DOHH2 (cell line): ENCODE measurements at regions not wholly inside any gene's neighbourhood (a gene's known extent, or its start where the extent isn't known, plus 50 kb on each side); places are given as distances from the start of the nearest gene placed in this dataset.

Experiments used
- H3F3A ChIP-seq: fragments of 200-600 bp; sonication (generic), shearing (Covaris generic); 2 replicates; pipeline ENCODE4 v1.6.0; 2016; ENCODE audit warnings: antibody characterized with exemption, mild to moderate bottlenecking; ENCODE audit not compliant: control insufficient read depth, insufficient read depth
- H3K27ac ChIP-seq: fragments of 200-600 bp; sonication (generic); 2 replicates; pipeline ENCODE4 v1.5.1; 2014; ENCODE audit warnings: low read depth, mild to moderate bottlenecking, low read length, moderate library complexity
- H3K27me3 ChIP-seq: fragments of 200-600 bp; sonication (generic); 2 replicates; pipeline ENCODE4 v1.6.1; 2014; ENCODE audit warnings: mild to moderate bottlenecking, low read length, mixed read lengths; ENCODE audit not compliant: control insufficient read depth
- H3K36me3 ChIP-seq: fragments of 200-600 bp; sonication (generic); 2 replicates; pipeline ENCODE4 v1.6.1; 2014; ENCODE audit warnings: mild to moderate bottlenecking, low read length, moderate library complexity, mixed read lengths; ENCODE audit not compliant: control insufficient read depth
- H3K4me1 ChIP-seq: fragments of 200-600 bp; sonication (generic); 2 replicates; pipeline ENCODE4 v1.6.1; 2014; ENCODE audit warnings: mild to moderate bottlenecking, low read length, mixed read lengths; ENCODE audit not compliant: control insufficient read depth
- H3K4me2 ChIP-seq: fragments of 200-600 bp; sonication (generic); 2 replicates; pipeline ENCODE4 v1.6.0; 2014; ENCODE audit warnings: mild to moderate bottlenecking, low read length, moderate library complexity
- H3K4me3 ChIP-seq: fragments of 200-600 bp; sonication (generic); 2 replicates; pipeline ENCODE4 v1.5.1; 2014; ENCODE audit warnings: mild to moderate bottlenecking, low read length, mixed read lengths
- H3K79me2 ChIP-seq: fragments of 200-600 bp; sonication (generic); 2 replicates; pipeline ENCODE4 v1.6.1; 2014; ENCODE audit warnings: mild to moderate bottlenecking, low read length, mixed read lengths; ENCODE audit not compliant: control insufficient read depth
- H3K9me2 ChIP-seq: fragments of 200-600 bp; sonication (generic); replicated peaks from 2 replicates; pipeline ENCODE4 v1.6.1; 2014; ENCODE audit warnings: mild to moderate bottlenecking, low read length, mixed read lengths; ENCODE audit not compliant: control insufficient read depth
- H3K9me3 ChIP-seq: fragments of 200-600 bp; sonication (generic); 2 replicates; pipeline ENCODE4 v1.6.1; 2014; ENCODE audit warnings: antibody characterized with exemption, low read length, mixed read lengths; ENCODE audit not compliant: control insufficient read depth, insufficient read depth
- H4K20me1 ChIP-seq: fragments of 200-600 bp; sonication (generic); 2 replicates; pipeline ENCODE4 v1.6.0; 2014; ENCODE audit warnings: low read depth, mild to moderate bottlenecking, antibody characterized with exemption, low read length, moderate library complexity; ENCODE audit not compliant: control insufficient read depth, insufficient read depth
- EZH2phosphoT487 ChIP-seq: fragments of 200-600 bp; sonication (generic); IDR thresholded peaks from 2 replicates; pipeline ENCODE4 v1.6.1; 2017; ENCODE audit warnings: borderline replicate concordance, mild to moderate bottlenecking, antibody characterized with exemption, low read length, moderate library complexity, mixed read lengths
- TF ChIP-seq, protein P1 (sequence below): fragments of 200-600 bp; sonication (generic); IDR thresholded peaks from one replicate; pipeline ENCODE4 v1.5.1; 2014; ENCODE audit warnings: antibody characterized with exemption, mild to moderate bottlenecking, low read depth, low read length; ENCODE audit not compliant: poor library complexity, severe bottlenecking

DNA sequence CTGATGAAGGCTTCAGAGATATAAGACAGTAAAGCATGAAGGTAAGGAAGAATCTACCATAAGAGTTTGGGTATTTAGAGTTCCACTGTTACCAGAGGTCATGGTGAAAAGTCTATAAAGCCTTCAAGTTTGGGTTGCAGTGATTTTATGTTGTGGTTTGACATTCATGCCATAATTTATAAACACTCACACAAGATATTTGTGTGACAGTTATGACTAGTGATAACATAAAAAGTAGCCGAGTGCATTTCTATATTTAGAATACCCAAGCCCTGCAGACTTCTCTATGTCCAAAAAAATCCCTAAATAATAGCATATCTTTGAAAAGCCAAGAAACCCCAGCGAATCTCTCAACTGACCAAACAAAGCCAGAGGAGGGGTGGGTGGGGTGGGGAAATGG, 229.9 kb downstream of the CXCL12 start:
- H3K36me3 ChIP-seq = no peaks in the 10 kb centered on the region
- H3K4me1 ChIP-seq = no peaks in the 10 kb centered on the region
- H3F3A ChIP-seq = no peaks in the 10 kb centered on the region
- H3K27me3 ChIP-seq = no peaks in the 10 kb centered on the region
- no peak for TF ChIP-seq EZH2phosphoT487
- H4K20me1 ChIP-seq = no peaks in the 10 kb centered on the region
- H3K4me3 ChIP-seq = no peak overlapping the region
- no peak overlapping the region for H3K4me2 ChIP-seq
- no peaks in the 10 kb centered on the region for H3K79me2 ChIP-seq
- H3K27ac ChIP-seq = no peak overlapping the region
- no peaks in the 10 kb centered on the region for H3K9me2 ChIP-seq
- H3K9me3 ChIP-seq = no peaks in the 10 kb centered on the region

DNA sequence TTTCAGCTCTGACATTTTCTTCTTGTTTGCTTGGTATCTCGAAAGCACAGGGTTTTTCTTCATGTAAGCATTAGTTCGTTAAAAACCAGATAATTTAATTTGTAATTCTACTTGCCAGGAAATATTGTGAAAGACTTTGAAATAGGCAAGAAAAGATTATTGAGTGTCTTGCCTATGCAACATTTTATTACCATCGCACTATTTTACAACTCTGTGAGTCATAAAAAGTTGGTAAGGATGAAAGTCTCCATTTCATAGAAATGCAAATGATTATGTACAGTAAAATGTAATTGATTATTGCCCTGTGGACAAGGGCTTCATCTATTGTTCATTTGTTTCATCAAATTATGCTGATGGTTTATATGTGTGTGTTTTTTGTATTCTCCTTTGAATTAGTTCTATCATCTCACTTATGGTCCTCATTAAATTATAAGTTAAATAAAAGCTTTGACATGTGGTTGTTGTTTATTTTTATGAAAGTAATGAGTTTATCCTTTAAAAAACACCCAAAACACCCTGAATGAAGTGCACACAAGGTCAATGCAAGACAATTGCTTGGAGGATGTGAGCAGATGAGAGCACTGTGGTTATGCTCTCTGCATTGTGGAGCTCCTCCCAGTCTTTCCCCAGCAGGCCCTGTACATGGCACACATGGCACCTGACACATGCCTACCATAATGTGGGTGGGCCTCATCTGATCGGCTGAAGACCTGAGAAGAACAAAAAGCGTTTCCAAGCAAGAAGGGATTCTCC, 230.8 kb downstream of the CXCL12 start:
- no peaks in the 10 kb centered on the region for H3K79me2 ChIP-seq
- H3K4me2 ChIP-seq = no peak overlapping the region
- H3K9me3 ChIP-seq = no peaks in the 10 kb centered on the region
- H3K4me1 ChIP-seq = no peaks in the 10 kb centered on the region
- H3K4me3 ChIP-seq = no peak overlapping the region
- no peaks in the 10 kb centered on the region for H3K9me2 ChIP-seq
- no peaks in the 10 kb centered on the region for H3F3A ChIP-seq
- TF ChIP-seq EZH2phosphoT487 = no peak
- TF ChIP-seq, protein P1, sequence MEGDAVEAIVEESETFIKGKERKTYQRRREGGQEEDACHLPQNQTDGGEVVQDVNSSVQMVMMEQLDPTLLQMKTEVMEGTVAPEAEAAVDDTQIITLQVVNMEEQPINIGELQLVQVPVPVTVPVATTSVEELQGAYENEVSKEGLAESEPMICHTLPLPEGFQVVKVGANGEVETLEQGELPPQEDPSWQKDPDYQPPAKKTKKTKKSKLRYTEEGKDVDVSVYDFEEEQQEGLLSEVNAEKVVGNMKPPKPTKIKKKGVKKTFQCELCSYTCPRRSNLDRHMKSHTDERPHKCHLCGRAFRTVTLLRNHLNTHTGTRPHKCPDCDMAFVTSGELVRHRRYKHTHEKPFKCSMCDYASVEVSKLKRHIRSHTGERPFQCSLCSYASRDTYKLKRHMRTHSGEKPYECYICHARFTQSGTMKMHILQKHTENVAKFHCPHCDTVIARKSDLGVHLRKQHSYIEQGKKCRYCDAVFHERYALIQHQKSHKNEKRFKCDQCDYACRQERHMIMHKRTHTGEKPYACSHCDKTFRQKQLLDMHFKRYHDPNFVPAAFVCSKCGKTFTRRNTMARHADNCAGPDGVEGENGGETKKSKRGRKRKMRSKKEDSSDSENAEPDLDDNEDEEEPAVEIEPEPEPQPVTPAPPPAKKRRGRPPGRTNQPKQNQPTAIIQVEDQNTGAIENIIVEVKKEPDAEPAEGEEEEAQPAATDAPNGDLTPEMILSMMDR = no peak
- no peaks in the 10 kb centered on the region for H3K27me3 ChIP-seq
- no peaks in the 10 kb centered on the region for H4K20me1 ChIP-seq
- H3K27ac ChIP-seq = no peak overlapping the region
- no peaks in the 10 kb centered on the region for H3K36me3 ChIP-seq

DNA sequence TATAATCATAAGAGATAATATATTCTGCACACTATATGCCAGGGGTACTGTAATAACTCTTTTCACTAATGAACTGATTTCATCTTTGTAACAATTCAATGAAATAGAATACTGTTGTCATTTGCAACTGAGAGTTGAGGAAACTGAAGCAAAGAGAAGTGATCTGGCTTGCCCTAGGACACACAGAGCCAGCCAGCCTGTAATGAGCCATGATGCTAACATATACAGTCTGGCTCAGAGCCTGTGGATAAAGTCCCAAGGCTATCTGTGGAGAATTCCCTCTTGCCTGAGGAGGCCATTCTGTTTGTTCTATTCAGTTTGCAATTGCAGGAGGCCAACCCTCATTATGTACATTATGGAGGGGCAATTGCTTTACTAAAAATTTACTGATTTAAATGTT, 241.3 kb downstream of the CXCL12 start:
- H3K27ac ChIP-seq = no peak overlapping the region
- H3K4me2 ChIP-seq = no peak overlapping the region
- H3K4me3 ChIP-seq = no peak overlapping the region
- H3K4me1 ChIP-seq = no peaks in the 10 kb centered on the region
- TF ChIP-seq, protein P1 = no peak
- TF ChIP-seq EZH2phosphoT487 = no peak
- H3K27me3 ChIP-seq = no peaks in the 10 kb centered on the region
- H3K9me3 ChIP-seq = no peaks in the 10 kb centered on the region
- H3F3A ChIP-seq = no peaks in the 10 kb centered on the region
- H3K36me3 ChIP-seq = no peaks in the 10 kb centered on the region
- no peaks in the 10 kb centered on the region for H3K79me2 ChIP-seq
- no peaks in the 10 kb centered on the region for H4K20me1 ChIP-seq
- no peaks in the 10 kb centered on the region for H3K9me2 ChIP-seq

DNA sequence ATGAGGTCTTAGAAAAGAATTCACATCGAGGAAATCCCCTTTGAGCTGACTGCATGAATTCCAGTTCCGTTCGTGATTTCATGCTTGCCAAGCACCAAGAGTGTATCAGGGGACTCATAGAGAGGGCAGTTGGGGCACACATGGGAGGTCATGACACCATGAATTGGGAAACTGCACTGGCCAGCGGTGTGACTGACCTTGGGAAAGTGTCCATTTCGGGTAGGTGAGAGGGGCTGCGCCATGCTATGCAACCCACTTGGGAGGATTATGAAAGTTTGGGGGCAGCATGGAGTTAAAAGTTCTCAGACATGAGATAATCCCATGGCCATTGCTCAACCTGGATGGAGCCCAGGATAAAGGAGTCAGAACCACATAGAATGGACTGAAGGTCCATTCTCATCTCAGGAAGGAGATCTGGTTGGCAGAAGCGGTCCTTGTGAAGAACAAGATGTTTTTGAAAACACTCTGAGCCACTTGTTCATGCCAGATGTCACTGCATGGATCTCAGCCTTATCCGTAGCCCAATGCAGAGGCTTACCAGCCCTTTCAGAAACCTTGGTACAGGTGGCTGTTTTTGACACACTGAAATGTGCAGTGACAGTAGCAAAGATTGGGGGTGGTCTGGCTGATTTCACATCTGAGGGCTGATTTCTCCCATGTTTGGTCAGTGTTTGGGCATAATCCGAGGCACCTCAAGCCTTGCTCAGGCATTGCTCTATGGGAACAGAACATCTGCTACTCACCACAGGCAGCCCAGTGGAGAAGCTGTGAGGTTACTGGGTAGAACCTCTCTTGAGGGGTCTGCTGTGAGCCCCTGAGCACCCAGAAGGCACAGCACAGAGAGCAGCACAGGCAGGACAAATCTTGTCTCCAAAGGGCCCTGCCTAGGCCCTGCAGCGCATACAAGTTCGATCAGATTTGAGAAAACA, 252.3 kb downstream of the CXCL12 start:
- H3K27ac ChIP-seq = no peak overlapping the region

More for the DNA sequence above, 252.3 kb downstream of the CXCL12 start:
- no peak overlapping the region for H3K4me3 ChIP-seq
- no peaks in the 10 kb centered on the region for H3K27me3 ChIP-seq
- H3K4me2 ChIP-seq = no peak overlapping the region
- H3K36me3 ChIP-seq = no peaks in the 10 kb centered on the region
- no peaks in the 10 kb centered on the region for H3K79me2 ChIP-seq
- H4K20me1 ChIP-seq = no peaks in the 10 kb centered on the region
- no peaks in the 10 kb centered on the region for H3K9me3 ChIP-seq
- no peaks in the 10 kb centered on the region; the same call in 1 of the 2 replicates for H3K9me2 ChIP-seq
- TF ChIP-seq, protein P1 = no peak
- no peak for TF ChIP-seq EZH2phosphoT487
- H3F3A ChIP-seq = no peaks in the 10 kb centered on the region
- no peaks in the 10 kb centered on the region for H3K4me1 ChIP-seq
